HEK293T (cell line): ENCODE measurements at regions not wholly inside any gene's neighbourhood (a gene's known extent, or its start where the extent isn't known, plus 50 kb on each side); places are given as distances from the start of the nearest gene placed in this dataset.

Experiments
- FOXK2 ChIP-seq: fragments of 450-650 bp; IDR thresholded peaks from 2 replicates; pipeline ENCODE4 v1.6.1; 2016; ENCODE audit warnings: mild to moderate bottlenecking
- FOXM1 ChIP-seq: fragments of 450-650 bp; IDR thresholded peaks from 2 replicates; pipeline ENCODE4 v1.6.1; 2017; ENCODE audit warnings: mild to moderate bottlenecking, borderline replicate concordance
- SP1 ChIP-seq: fragments of 450-650 bp; IDR thresholded peaks from 2 replicates; pipeline ENCODE4 v1.6.1; 2017
- SUZ12 ChIP-seq: fragments of 450-650 bp; IDR thresholded peaks from 2 replicates; pipeline ENCODE4 v1.6.1; 2016; ENCODE audit warnings: mild to moderate bottlenecking

- TF ChIP-seq SP1 (no peak), FOXK2 (no peak), SUZ12 (no peak), FOXM1 (no peak)
Observed at GRCh38 chrX:13449441-13449840, 120.0 kb upstream of the EGFL6 start.
